ENCODE measurements at regions not wholly inside any gene's neighbourhood (a gene's known extent, or its start where the extent isn't known, plus 50 kb on each side); places are given as distances from the start of the nearest gene placed in this dataset.
A peak's percentile ranks its signal among the peaks of the same experiment; 100 is the strongest.

DNA sequence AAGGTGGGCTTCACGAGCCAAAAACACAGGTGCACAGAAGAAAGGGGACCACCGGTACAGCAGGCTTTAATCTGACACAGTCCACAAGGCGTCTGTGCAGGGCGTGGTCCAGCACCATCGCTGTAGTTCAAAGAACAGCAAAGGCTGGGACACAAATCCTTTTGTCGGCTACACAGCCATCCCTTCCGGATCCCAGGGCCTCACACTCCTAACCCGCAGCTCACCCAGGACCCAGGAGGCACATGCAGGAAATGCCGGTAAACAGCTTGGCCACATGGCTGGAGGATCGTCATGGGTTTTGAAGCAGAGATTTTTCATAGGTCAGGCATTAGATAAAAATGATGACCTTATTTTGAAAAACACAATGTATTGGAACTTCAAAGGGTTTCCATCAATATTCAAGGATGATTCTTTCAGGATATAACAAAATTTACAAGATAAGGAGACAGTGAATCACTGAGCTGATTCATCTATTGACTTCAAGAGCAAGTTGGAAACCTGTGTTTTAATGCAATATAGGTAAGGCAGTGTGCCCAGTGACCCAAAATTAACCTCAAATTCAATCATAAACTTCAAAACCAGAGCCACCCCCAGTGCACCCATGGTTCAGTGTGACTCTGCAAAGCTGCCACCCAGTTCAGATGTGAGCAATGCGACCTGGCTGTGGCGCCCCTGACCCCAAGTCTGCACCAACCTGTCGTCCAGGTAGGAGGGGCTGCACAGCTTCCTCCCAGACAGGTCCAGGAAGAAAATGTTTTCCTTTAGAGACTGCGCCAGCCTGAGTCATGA, 74.4 kb downstream of the TMEM18 start:
- H3K27ac Mint-ChIP-seq, result no peak overlapping the region
- H3K36me3 Mint-ChIP-seq, result no peaks in the 10 kb centered on the region
- ATAC-seq, result no peak
- DNase-seq (ENCODE audit: low spot score), result no peak
- no peak overlapping the region for H3K4me3 Mint-ChIP-seq
- H3K9me3 Mint-ChIP-seq, result no peaks in the 10 kb centered on the region
- peaks cover 0 to 5% of the 10 kb centered on the region in 2 donors for H3K4me1 Mint-ChIP-seq (ENCODE audit: low read depth in 2 of 2)
- H3K27me3 Mint-ChIP-seq, result peaks cover 0 to 3% of the 10 kb centered on the region in 2 donors

DNA sequence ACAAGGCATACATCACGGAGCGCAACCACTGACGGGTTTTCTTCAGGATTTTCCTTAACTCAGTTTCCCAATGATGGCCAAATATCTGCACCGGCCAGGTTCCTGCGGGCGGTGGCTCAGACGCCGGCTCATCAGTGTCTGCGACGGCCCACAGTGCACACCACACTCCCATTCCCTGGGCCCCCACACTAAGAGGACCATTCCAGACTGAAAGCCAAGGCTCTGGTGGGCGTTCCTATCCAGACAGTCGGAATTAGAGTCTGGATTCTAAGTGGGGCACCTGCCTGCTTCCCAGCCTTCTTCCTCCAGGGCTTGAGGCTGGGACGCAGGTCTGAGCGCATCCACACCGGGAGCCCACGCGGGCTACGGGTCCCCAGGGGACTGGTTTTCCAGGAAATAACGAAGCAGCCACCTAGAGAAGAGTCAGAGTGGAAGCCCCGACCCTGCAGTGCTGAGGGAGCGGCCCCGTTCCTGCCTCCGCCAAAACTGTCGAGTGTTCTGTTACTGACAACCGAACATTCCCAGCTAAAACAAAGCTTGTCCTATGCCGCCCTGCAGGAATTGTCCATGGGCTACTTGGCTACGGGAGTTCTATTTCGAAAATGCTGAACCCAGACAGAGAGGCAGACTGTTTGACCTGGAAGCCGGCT, 75.3 kb downstream of the TMEM18 start:
- no peak overlapping the region for H3K4me3 Mint-ChIP-seq
- no peaks in the 10 kb centered on the region for H3K36me3 Mint-ChIP-seq

DNA sequence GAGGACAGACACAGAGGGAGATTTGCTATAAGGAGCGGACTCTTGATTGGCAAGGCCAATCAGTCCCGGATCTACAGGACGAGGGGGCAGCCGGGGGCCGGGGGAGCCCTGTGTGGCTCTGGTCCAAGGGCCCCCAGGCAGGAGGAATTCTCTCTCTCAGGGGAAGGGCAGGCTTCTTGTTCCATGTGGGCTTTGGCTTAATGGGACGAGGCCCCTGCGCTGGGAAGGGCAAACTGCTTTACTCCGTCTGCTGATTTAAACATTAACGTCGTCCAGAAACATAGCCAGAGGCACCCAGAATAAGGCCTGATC, 75.9 kb downstream of the TMEM18 start:
- H3K9me3 Mint-ChIP-seq, result no peaks in the 10 kb centered on the region
- H3K27ac Mint-ChIP-seq, result no peak overlapping the region
- no peaks in the 10 kb centered on the region for H3K36me3 Mint-ChIP-seq
- no peak overlapping the region for H3K4me3 Mint-ChIP-seq
- H3K4me1 Mint-ChIP-seq (ENCODE audit: low read depth in 2 of 2), result peaks cover 0 to 5% of the 10 kb centered on the region in 2 donors
- ATAC-seq, result no peak
- peaks cover 0 to 6% of the 10 kb centered on the region in 2 donors for H3K27me3 Mint-ChIP-seq
- no peak for DNase-seq (ENCODE audit: low spot score)

More for the DNA sequence above, 75.3 kb downstream of the TMEM18 start:
- Mint-ChIP-seq H3K4me1 (ENCODE audit: low read depth in 2 of 2) (peaks cover 0 to 5% of the 10 kb centered on the region in 2 donors), H3K9me3 (no peaks in the 10 kb centered on the region), H3K27ac (no peak overlapping the region), H3K27me3 (peaks cover 0 to 6% of the 10 kb centered on the region in 2 donors)
- no peak for ATAC-seq
- DNase-seq (ENCODE audit: low spot score), result no peak

DNA sequence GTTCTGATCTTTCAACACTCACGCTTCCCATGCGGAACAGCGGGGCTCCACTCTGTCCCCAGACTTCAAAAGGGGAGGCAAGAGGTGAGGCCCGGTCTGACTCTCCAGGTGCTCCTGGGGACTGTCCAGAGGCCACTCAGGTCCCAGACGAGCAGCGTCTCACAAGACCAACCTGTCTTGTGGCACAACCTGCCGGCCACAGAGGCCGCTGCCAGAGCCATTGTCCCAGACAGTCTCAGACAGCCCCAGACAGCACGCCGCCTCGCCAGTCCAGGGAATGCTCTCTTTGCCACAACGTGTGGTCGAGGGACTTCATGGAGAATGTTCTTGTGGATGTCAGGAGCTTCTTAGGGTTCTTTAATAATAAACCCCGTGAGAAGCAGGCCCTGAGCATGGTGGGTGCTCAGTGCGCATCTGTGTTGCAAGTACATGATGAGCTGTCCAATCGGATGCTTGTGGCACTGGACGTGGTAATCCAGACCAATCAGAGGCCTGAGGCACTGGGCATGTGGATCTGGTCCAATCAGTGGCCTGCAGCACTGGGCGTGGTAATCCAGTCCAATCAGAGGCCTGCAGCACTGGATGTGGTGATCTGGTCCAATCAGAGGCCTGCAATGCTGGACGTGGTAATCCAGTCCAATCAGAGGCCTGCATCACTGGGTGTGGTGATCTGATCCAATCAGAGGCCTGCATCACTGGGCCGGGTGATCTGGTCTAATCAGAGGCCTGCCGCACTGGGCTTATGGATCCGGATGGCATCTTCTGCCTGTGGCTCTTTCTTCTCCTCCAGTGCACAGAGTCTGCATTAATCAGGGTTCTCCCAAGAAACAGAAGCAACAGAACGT, 76.4 kb downstream of the TMEM18 start:
- no peak for DNase-seq (ENCODE audit: low spot score)
- H3K27me3 Mint-ChIP-seq, result peaks cover 0 to 8% of the 10 kb centered on the region in 2 donors
- no peaks in the 10 kb centered on the region for H3K36me3 Mint-ChIP-seq
- peaks cover 0 to 5% of the 10 kb centered on the region in 2 donors for H3K4me1 Mint-ChIP-seq (ENCODE audit: low read depth in 2 of 2)
- no peak overlapping the region for H3K4me3 Mint-ChIP-seq
- ATAC-seq, result peak in 1 of 2 donors; percentile 29
- no peaks in the 10 kb centered on the region for H3K9me3 Mint-ChIP-seq
- H3K27ac Mint-ChIP-seq, result no peak overlapping the region

DNA sequence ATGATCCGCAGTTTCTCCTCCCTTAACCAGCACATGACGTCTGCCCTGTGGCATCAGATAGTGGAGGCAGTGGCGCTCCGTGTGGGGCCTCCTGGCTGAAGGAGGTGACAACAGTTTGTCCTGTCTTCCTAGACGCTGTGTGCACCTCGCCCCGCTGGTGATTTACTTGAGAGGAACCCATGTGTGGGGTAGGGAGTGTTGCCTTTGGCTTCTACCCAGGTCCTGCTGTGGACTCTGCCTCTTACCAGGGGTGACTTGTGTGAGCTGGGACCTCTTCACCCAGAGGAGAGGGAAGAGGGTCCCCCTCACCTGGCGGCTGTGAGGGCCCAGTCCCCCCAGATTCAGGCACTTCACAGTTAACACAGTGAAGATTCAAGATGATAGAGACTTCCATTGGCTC, 77.6 kb downstream of the TMEM18 start:
- ATAC-seq (no peak), DNase-seq (ENCODE audit: low spot score) (no peak)
- peaks cover 0 to 8% of the 10 kb centered on the region in 2 donors for H3K27me3 Mint-ChIP-seq
- H3K4me3 Mint-ChIP-seq, result no peak overlapping the region
- no peaks in the 10 kb centered on the region for H3K36me3 Mint-ChIP-seq
- H3K9me3 Mint-ChIP-seq, result no peaks in the 10 kb centered on the region
- no peak overlapping the region for H3K27ac Mint-ChIP-seq
- H3K4me1 Mint-ChIP-seq (ENCODE audit: low read depth in 2 of 2), result peaks cover 0 to 5% of the 10 kb centered on the region in 2 donors

DNA sequence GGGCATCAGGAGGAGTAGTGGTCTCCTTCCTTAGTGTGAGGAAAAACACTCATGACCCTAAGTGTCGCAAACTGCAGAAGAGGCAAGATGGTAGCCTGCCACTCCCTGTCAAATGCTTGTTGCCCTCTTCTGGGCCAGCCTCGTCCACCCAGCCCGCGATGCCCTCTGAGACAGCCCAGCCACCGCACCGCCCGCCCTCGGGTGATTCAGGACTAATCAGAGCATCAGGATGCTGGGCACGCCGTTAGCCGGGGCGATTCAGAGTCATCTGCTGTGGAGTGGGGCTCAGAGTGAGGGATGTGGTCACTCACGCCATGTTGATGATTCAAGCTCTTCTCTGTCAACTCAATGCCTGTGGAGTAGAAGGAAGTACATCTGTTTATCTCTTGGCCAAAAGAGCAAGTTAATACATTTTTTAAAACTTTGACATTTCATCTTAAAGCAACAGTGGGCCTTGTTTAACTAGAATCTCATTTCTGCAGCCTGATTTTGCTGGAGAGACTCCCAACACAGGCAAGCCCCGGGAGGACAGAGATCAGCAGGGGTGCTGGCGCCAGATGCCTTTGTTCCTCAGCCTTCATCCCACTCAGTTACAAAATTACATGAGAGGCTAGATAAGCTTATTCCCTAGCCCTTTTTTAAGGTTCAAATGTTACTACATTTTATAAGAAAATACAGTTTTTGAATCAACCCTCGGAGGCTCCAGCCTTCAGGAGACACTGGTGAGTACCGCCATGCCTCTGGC, 79.0 kb downstream of the TMEM18 start:
- Mint-ChIP-seq H3K4me3 (no peak overlapping the region), H3K27ac (no peak overlapping the region), H3K4me1 (ENCODE audit: low read depth in 2 of 2) (no peaks in the 10 kb centered on the region), H3K36me3 (no peaks in the 10 kb centered on the region), H3K9me3 (no peaks in the 10 kb centered on the region), H3K27me3 (peaks cover 0 to 8% of the 10 kb centered on the region in 2 donors)
- DNase-seq (ENCODE audit: low spot score) (no peak), ATAC-seq (no peak)

DNA sequence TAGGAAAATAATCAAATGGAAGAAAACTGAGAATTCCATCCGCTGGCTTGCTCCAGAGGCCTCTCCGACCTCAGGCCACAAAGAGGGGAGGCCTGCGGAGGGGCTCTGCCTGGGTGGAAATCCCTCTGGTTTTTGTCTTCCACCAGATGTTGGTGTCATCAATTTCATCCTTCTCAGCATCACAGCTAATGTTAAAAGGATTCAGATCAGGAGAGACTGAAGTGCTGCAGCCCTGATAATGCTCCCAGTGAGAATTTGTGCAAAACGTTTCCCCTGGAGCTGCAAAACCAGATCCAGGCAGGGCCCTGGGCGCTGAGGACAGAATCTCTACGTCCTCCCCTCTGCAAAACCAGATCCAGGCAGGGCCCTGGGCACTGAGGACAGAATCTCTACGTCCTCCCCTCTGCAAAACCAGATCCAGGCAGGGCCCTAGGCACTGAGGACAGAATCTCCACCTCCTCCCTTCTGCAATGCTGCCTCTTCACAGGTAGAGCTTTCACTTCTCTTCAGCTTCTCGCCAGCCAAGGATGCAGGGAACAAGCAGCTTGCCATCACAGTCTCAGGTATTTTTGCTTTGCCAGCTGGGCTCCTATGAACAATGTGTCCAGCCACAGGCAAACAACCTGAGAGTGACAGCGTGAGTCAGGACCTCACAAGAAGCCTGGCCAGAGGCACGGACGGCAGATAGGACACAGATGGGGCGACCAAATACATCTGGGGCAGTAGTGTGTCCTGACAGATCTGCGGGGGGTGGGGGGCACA, 81.2 kb downstream of the TMEM18 start:
- ATAC-seq (no peak), DNase-seq (ENCODE audit: low spot score) (no peak)
- H3K9me3 Mint-ChIP-seq, result no peaks in the 10 kb centered on the region
- H3K27ac Mint-ChIP-seq, result no peak overlapping the region
- H3K4me3 Mint-ChIP-seq, result no peak overlapping the region
- H3K27me3 Mint-ChIP-seq, result peaks cover 5 to 15% of the 10 kb centered on the region in 2 donors
- H3K36me3 Mint-ChIP-seq, result no peaks in the 10 kb centered on the region
- no peaks in the 10 kb centered on the region for H3K4me1 Mint-ChIP-seq (ENCODE audit: low read depth in 2 of 2)

DNA sequence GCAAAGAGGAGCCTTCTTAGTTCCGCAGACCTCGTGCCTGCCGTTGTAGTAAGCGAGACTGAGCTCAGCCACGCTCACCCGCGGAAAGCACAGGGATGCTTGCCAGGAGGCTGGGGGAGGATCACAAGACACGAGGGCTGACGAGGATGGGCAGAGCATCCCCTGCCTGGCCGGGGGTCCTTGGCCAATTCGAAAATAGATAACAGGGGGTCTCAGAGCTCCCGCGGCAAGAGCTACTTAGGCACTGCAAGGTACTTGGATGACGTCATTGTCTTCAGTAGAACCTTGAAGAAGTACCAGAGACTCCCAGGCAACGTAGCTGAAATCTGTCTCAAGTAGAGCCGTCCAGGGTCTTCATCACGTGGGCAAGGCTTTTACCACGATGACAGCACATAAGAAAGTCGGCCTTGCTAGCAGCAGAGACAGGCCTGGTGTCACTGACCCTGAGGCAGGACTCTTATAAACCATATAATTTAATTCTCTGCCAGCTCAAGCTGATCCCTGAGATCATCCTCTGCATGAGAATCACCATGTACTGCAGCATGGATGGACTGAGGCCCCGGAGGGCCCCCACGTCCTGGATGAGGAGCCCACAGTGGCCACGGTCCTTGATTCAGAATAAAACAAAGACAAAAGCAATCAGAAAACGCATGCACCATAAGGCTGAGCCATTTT, 81.9 kb downstream of the TMEM18 start:
- H3K36me3 Mint-ChIP-seq, result no peaks in the 10 kb centered on the region
- no peaks in the 10 kb centered on the region for H3K4me1 Mint-ChIP-seq (ENCODE audit: low read depth in 2 of 2)
- peaks cover 9 to 19% of the 10 kb centered on the region in 2 donors for H3K27me3 Mint-ChIP-seq
- no peaks in the 10 kb centered on the region for H3K9me3 Mint-ChIP-seq
- no peak overlapping the region for H3K27ac Mint-ChIP-seq
- DNase-seq (ENCODE audit: low spot score) (no peak), ATAC-seq (no peak)
- H3K4me3 Mint-ChIP-seq, result no peak overlapping the region

DNA sequence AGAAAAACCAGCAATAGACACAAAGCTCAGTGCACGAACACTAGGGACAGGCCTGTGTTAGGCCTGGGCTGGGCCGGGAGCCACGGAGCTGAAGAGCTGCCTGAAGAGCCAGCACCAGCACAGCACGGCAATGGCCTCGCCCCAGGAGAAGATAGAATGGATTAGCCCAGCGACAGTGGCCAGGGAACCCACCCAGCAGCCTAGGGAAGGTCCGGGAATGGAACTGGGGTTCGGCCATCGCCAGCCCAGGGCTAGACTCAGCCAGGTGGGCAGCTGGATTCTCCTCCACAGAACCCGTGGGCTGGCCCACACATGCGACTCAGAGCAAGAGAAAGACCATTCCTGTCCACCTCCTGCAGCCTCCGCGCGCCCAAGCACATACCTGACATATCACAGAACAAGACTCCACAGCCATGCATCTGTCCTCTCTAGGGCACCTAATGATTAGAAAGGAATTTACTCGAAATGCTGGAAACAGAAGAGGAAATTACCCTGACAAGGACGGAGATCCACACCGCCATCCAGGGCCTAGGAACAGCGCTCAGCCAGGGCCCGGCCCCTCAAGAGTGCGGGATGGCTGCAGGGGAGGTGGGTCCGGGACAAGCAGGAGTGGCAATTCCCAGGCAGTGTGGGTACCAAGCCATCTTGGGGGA, 82.8 kb downstream of the TMEM18 start:
- H3K27ac Mint-ChIP-seq, result no peak overlapping the region
- peaks cover 9 to 19% of the 10 kb centered on the region in 2 donors for H3K27me3 Mint-ChIP-seq
- no peaks in the 10 kb centered on the region for H3K9me3 Mint-ChIP-seq
- ATAC-seq (peak; percentile 32 to 56), DNase-seq (ENCODE audit: low spot score) (no peak)
- no peaks in the 10 kb centered on the region for H3K4me1 Mint-ChIP-seq (ENCODE audit: low read depth in 2 of 2)
- no peaks in the 10 kb centered on the region for H3K36me3 Mint-ChIP-seq
- no peak overlapping the region for H3K4me3 Mint-ChIP-seq

DNA sequence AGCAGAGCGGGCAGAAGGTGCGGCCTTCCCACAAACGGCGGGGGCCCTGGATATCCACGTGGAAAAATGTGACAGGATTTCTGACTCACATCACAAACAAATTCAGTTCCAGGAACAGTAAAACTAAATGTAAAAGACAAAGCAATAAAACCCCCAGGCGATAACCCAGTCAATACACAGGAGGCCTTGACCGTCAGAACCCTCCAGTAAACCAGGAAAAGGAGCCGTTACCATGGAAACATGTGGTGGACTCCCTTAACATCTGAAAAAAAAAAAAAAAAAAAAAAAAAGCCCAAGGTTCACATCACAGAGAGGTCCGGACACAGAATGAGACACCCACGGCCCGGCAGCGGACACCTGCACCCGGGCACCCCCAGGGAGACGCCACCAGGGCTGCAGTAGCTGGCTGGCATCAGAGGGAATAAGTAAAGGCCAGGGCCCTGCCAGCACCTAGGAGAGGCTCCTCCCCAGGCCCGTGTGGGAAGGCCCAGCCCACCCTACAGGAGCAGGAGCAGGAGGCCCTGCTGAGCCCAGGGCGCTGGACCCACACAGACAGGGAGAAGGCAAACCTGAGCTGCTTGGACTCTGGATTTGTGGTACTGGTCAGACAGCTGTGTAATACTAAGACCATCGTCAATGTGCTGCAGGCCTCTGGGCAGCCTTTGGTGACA, 83.7 kb downstream of the TMEM18 start:
- no peak overlapping the region for H3K27ac Mint-ChIP-seq
- H3K4me1 Mint-ChIP-seq (ENCODE audit: low read depth in 2 of 2), result no peaks in the 10 kb centered on the region
- no peaks in the 10 kb centered on the region for H3K9me3 Mint-ChIP-seq
- no peak overlapping the region for H3K4me3 Mint-ChIP-seq
- H3K36me3 Mint-ChIP-seq, result no peaks in the 10 kb centered on the region
- peaks cover 9 to 21% of the 10 kb centered on the region in 2 donors for H3K27me3 Mint-ChIP-seq
- DNase-seq (ENCODE audit: low spot score), result no peak
- ATAC-seq, result no peak

DNA sequence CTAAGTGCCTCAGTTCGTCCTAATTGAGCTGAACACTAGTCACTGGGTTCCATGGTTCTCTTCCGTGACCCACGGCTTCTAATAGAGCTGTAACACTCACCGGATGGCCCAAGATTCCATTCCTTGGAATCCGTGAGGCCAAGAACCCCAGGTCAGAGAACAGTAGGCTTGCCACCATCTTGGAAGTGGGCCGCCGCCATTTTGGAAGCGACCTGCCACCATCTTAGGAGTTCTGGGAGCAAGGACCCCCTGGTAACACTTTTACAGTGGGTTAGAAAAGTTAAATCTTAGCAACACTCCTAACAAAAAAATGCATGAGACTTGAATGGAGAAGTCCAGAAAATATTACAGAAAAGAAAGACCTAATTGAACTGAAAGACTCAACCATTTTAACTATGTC, 84.5 kb downstream of the TMEM18 start:
- no peak for ATAC-seq
- H3K9me3 Mint-ChIP-seq, result no peaks in the 10 kb centered on the region
- no peaks in the 10 kb centered on the region for H3K36me3 Mint-ChIP-seq
- H3K4me1 Mint-ChIP-seq (ENCODE audit: low read depth in 2 of 2), result no peaks in the 10 kb centered on the region
- H3K27ac Mint-ChIP-seq, result no peak overlapping the region
- peaks cover 9 to 18% of the 10 kb centered on the region in 2 donors for H3K27me3 Mint-ChIP-seq
- H3K4me3 Mint-ChIP-seq, result no peak overlapping the region
- no peak for DNase-seq (ENCODE audit: low spot score)

All from natural killer cell treated with Interleukin-12 subunit alpha and Interleukin-12 subunit beta and Interleukin-15 and Interleukin-18, amount 100 ng/mL, for 72 hours (primary cell).